Renal pelvis (tissue), 1 donor: ENCODE measurements at regions not wholly inside any gene's neighbourhood (a gene's known extent, or its start where the extent isn't known, plus 50 kb on each side); places are given as distances from the start of the nearest gene placed in this dataset.
A peak's percentile ranks its signal among the peaks of the same experiment; 100 is the strongest.

Source experiments
- DNase-seq: peaks from one replicate; pipeline ENCODE4 v3.0.0-alpha.2; 2013

DNA sequence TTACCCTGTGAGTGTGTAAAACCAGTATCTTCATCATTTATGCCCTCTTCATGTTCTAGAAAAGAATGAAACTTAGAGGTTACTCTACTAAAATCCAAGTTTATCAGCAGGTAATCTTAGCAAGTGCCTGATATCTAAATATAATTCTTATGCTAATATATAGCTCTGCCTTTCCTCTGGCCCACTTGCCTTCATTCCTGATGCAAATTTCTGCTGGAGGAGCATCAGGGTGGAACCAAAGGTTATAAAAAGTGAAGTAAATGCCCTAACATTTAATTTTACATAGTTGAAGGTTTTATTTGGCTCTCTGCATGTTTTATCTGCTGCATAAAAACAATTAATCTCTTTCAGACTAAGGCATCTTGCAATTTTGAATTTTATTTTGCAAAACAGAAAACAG lies 936.2 kb downstream of the ROBO2 start:
- no peak for DNase-seq

DNA sequence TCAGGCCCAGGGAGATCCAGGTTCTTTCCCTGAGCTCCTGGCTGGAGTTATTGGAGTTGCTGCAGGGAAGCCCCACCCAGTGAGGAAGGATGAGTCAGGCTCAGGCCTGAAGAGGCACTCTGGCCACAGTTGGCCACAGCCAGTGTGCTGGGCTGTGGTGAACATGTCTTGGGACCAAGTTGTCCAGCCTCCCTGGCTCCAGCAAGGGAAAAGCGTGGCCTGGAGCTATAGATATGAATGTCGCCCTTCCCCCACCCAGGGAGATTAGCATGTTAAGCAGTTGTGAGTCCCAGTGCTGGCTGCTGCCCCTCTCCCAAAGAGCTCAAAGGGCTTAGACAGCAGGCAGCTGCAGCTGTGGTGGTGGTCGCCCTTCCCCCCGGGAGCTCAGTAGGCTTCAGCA lies 963.2 kb downstream of the ROBO2 start:
- no peak for DNase-seq

DNA sequence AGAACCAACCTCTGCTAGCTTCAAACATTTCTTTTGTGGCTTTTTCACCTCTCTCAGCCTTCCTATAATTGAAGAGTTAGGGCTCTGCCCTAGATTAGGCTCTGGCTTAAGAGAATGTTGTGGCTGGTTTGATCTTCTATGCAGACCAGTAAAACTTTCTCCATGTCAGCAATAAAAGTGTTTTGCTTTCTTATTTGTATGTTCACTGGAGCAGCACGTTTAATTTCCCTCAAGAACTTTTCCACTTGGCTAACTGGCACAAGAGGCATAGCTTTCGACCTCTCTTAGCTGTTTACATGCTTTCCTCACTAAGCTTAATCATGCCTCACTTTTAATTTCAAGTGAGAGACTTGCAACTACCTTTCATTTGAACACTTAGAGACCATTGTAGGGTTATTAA lies 964.7 kb downstream of the ROBO2 start:
- peak; percentile 61 for DNase-seq

DNA sequence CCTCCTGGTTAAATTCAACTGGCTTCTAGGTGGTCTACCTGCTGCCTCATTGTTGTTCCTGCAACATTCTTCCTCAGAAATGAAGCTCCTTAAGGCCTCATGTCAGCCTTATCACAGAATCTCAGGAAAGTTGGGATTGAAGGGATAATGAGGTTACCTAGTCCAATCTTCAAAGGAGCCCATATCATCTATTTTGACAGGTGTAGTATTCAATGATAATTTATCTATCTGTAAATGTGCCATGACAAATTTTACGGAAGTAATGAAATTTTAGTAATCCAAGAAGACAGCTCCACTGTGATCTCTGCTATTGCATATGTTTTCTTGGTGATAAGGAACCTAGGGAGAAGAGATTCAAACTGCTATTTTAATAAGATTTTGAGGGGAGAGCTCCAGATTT lies 973.8 kb downstream of the ROBO2 start:
- no peak for DNase-seq

DNA sequence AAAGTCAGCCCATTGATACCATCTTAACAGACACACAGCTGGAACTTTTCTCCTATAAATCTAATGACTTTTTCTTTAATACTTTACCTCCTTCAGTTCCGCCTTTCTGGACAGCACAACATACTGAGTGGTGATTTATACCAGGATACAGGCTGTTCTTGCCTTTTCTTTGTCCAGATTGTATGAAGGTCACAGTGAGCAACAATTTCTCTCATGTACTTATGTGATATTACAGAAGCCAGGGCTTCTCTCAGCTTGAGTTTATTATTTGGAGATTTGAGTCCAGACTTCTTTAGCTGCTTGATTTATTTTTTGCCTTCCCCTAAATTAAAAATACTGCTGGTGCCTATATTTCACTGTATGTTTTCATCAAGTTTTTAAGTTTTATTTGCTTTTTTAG lies 976.0 kb downstream of the ROBO2 start:
- peak; percentile 63 for DNase-seq

DNA sequence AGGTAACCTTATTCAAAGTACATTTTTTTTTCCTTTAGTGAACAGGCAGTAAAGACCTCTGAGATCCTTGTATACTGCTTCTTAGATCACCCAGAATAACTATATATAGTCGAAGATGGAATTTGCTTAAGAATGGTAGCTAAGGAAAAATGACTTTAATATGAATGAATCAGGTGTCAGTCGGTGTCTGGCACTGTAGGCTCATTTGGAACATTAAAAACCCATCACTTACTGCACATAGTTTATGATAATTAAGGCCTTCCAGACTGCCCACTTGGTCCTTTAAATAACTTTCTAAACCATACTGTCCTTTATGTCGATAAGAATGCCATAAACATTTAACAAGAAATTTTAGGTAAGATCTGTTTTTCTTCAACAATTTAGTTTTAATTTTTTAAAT lies 981.8 kb downstream of the ROBO2 start:
- no peak for DNase-seq

DNA sequence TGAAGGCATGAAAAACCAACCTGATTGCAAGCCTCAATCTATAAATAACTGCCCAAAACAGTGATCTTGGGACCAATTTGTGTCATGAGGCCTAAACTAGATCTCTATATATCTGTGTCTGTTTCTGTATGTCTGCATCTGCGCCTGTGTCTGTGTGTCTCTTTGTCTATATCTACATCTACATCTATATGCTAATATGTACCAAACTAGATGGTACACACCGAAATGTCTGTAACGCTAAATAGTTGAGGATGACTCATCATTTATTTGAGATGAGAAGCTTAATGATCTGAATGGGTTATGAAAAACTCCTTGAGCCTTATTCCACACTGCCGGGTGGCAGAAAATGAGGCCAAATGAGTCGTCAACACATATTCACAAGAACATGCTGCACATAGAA lies 982.3 kb downstream of the ROBO2 start:
- DNase-seq = no peak

DNA sequence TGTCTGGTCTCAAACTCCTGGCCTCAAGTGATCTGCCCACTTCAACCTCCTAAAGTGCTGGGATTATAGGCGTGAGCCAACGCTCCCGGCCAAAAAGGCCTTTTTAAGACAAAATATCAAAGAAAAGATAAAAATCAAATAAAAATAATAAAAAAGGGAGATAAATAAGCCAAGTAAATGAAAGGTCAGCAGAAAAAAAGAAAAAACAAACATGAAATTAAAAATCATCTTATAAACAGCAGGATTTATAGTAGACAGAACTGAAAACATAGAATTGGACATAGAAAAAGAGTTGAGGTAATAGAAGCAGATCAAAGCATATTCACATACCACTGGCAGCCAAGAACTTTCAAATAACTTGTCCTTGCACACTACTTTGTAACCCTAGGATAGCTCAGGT lies 983.4 kb downstream of the ROBO2 start:
- no peak for DNase-seq

DNA sequence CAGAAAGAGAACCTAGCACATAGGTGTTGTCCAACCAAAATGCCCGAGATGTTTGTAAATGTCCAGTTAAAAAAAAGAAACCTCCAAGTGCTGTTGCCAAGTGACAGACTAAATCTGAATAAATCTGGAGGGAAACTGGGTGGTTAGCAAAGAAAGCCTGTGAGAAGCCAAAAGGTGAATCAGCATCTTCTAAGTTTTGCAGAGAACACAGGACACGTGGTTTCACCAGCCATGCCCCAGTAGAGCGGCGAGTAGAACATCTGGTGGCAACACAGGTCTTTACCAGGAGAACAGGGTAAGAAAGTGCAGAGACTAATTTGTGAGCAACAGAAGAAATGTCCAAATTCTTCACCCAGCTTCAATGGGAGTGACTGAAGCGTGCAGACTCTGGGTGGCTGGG lies 986.0 kb downstream of the ROBO2 start:
- no peak for DNase-seq

DNA sequence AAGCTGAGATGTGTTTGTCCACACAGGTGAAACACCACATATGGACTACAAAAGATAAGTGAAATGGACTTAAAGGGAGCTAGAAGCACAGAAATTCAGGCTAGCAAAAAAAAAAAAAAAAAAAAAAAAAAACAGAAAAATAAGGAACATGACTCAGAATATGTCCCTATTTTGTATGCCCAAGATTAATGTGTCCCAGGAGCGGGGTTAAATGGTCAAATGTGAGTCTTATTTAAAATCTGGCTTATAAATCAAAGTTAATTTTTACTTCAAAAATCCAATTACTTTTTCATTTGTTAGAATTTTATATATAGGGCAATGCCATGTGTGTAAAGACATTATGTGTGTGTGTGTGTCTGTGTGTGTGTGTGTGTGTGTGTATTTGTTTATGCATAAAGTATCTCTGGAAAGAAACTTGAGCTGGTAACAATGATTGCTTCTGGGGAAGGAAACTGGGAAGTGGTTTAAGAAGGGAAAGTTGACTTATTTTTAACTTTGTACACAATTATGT lies 986.5 kb downstream of the ROBO2 start:
- no peak for DNase-seq

DNA sequence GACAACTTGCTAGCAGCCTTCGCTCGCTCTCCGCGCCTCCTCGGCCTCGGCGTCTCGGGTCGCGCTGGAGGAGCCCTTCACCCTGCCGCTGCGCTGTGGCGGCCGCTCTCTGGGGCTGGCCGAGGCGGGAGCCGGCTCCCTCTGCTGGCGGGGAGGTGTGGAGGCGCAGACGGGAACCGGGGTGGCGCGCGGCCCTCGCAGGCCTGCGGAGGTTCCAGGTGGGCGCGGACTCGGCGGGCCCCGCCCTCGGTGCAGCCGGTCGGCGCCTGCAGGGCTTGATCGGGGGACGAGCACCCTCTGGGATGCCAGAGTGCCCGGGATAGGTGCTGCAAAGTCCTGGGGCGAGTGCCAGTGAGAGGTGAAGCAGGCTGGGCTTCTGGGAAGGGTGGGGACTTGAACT lies 989.9 kb downstream of the ROBO2 start:
- DNase-seq = no peak

DNA sequence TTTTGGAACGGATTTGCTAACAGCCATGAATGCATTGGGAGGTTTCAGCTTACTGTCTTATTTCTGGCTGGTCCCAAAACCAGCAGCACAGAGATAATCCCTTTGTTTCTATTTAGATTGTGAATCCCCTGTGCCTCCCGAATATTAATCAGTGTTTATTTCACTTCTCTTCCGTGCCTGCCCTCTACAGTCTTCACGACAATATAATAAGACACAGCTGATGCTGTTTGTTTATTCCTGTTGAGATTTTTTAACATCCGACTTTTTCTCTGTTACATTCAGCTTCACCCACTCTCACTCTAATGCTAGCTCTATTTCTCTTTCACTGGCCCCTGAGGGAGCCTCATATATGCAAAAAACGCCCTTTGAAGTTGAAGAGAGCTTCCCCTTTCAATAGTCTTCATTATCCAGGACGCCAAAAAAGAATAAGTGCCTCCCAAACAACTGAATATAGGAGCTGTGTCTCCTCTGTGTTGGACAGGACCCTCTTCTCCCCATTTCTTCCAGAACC lies 995.3 kb downstream of the ROBO2 start:
- DNase-seq = no peak

DNA sequence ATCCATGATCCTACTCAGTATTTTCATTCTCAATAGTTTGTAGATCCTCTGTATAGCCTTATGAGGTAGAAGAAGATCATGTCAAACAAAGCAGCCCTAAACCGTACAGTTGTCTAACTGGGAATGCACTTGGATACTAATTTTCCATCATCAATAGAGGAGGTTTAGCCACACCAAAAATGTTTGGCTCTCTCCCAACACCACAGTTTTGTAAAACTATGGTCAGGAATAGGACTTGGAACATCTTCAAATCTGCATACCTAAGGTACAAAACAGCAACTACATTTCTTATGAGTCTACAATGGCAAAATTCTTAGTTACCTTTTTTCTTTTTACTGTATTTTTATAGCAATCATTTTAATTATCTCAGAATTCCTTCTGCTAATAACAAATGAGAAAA lies 1001.6 kb downstream of the ROBO2 start:
- no peak for DNase-seq

DNA sequence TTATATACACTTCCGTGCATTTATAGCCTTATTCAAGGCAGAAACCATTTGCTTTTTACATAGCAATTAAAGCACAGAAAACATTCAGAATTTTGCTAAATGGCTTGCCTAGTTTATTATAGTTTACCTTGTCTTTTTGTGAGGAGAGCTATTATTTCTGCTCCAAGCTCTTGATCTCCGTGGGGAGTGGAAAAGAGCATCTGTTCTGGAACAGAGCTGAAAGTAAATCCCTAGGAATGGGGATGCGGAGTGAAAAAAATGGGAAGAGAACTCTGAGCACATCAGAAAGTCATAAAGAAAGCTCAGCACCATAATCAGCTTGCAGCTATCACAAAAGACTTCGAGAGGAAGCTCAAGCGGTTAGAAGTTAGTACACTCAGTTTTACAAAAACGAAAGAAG lies 1006.7 kb downstream of the ROBO2 start:
- DNase-seq = no peak

DNA sequence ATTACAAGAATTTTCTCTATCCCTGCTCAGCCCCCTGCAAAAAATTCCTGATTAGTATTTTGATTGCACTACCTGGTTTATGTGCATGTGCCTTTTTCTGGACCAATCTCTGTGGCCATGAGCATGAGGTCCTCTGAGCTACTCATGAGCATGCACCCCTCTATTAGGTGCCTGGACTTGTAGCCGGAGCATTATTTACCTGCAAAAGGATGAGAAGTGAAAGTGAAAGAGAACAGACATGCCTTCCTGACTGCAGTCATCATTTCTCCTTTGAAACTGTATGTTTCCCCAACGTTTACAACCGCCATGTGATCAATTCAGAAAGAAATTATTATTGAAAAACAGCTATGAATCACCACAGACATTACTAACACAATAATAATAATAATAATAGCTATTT lies 1008.8 kb downstream of the ROBO2 start:
- no peak for DNase-seq

DNA sequence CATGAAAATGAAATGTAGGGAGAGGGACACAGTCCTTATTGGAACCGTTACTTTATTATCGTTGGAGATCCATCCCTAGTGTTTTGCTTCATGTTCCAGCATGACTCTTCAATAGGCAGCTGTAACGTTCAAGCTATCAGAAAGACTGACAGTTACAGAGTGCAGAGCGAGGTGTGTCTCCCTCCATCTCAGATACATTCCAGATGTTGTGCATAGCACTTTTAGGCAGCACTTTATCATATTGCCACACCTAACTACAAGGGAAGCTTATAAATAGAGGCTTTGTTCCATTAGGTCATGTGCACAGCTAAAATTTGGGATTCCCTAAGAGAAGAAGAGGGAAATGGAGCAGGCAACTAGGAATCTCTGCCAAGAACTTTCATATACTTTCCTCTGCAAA lies 1009.6 kb downstream of the ROBO2 start:
- no peak for DNase-seq

DNA sequence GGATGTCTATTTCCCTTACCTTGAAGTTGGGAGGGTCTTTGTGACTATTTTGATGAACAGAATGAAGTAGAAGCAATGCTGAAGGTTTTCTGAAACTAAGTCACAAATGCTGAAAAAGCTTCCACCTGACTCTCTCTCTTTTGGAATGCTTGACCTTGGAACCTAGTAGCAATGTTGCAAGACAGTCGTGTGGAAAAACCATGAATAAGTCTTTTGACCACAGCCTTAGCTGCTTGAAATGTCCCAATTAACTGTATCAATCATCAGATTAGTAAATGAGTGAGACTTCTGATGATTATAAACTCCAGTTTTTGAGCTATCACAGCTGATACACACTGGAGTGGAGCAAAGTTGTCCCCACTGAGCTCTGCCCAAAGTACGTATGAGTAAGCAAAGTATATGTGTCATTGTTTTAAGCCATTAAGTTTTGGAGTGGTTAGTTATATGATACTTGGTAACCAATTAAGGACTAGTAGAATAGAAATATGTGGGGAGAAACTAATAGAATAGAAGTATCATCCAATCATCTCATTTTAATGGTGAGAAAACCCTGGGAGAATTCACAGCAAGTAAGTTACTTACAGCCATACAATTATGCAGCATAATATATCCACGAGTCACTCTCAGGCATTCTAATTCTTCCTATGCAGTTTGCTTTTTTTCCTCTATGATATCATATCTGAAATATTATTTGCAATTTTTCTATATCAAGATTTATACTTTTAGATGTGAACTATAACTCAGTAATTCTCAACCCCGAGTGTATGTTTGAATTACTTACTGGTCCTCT lies 1010.6 kb downstream of the ROBO2 start:
- DNase-seq = no peak

DNA sequence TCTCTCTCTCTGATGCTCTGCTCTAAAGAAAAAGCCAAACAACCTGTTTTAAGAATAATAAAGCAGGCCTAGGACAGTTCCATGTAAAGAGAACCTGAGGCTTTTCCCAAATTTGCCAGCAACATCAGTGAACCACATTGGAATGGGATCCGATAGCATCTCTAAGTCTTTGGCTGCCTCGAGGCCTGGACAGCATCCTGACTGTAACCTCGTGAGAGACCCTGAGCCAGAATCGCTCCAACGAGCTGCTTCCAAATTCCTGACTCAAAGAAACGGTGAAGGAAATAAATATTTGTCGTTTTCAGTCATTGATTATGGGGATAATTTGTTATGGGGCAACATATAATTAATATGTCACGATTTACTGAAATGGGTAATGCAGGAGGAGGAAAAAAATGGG lies 1012.8 kb downstream of the ROBO2 start:
- no peak for DNase-seq

DNA sequence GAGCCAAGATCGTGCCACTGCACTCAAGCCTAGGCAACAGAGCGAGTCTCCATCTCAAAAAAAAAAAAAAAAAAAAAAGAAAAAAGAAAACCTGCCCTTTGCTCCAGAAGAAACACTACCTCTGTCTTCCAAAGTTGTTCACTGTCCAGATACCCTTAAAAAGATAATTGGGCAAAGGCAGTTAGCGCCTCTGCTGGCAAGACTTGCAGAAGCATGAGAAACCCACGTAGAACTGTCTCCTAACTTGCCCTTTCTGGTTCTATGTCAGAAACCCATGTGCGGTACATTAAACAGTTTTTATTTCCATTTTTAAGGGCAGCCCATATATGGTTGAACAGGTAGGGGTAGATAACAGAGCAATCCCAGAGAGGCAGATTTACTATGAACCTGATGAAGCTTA lies 1026.4 kb downstream of the ROBO2 start:
- DNase-seq = no peak

DNA sequence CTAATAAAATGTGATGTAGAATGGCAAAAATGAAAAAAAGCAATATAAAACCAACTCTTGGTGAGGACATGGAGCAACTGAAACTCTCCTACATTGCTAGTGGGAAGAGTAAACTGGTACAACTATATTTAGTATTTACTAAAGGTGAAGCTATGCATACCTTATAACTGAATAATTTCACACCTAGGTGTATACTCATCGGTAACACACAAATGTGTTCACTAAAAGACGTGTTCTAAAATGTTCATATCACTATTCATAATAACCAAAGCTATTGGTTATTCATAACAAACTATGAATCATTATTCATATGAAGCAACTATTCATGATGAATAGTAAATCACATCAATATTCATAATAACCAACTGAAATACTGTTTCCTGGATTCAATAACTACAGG lies 1030.3 kb downstream of the ROBO2 start:
- no peak for DNase-seq

DNA sequence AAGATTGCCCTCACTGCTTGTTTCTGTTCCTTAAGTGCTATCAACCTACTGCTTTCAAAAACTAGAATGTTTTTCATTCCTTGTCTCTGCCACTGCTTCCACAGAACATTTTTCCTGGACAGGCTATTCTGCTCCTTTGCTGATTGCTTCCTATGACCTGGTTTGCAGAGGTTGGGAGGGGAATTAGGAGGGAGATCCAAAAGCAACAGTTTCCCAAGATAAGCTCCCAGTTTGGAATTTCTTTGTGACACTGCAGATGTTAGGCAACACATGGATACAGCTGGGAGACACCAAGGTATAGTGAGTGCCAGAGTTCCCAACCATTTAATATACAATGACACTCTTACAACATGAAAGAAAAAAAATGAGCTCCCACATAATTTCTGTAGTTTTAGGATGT lies 1036.5 kb downstream of the ROBO2 start:
- no peak for DNase-seq

DNA sequence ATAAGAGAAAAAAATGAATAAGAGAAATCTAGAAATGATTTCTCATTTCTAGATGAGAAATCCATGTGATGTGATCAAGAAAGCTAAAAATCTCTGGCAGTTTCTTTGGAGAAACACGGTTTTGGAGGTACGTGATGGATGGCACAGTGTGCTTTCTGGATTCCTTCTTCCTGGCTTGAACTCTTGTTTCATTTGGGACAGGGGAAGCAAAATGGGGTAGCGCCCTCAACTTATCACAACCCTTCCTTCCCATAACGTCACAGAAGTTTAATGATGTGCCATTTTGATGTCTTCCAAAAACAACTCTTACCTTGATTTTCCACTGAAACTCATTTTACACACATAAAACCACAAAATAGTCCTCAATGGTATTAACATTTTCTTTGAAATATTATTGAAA lies 1037.3 kb downstream of the ROBO2 start:
- no peak for DNase-seq

DNA sequence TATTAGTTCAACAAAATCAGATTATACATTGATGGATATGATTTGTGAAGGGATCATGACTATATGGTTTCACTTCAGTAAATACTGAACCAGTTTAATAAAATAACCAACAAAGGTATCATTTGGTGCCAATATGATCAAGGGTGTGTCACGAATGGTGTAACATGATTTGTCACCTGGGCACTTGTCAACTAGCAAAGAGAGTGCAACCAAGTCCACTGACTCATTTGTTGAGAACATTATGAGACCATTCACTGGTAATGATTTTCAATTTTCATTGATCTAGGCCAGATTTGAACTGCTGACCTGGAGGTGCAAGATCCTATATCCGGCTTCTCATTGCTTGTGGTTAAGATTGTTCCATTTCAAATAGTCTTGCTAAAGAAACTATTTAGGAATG lies 1037.9 kb downstream of the ROBO2 start:
- DNase-seq = no peak

DNA sequence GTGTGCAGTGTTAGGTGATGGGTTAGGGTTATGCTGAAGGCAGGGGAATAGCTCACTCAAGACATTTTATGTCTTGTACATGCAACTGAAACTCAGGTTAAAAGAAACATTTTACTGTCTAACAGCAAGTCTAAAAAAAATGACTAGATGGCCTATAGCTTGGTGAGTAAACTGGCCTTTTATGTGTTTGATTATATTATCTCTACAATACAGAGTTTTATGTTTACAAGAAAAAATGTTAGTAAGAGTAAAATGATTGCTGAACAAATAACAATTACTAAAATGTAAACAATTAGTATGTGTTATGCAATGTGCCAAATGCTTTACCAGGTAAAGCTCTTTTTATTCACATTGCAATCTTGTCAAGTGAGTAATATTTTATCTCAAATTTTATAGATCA lies 1039.6 kb downstream of the ROBO2 start:
- no peak for DNase-seq
